GM20000 (cell line): ENCODE measurements at regions not wholly inside any gene's neighbourhood (a gene's known extent, or its start where the extent isn't known, plus 50 kb on each side); places are given as distances from the start of the nearest gene placed in this dataset.

Experiments
- DNase-seq: peaks from one replicate; pipeline ENCODE4 v3.0.0; 2012; ENCODE audit warnings: low spot score
- CTCF ChIP-seq: IDR thresholded peaks from 2 replicates; pipeline ENCODE4 v1.5.1; 2012; ENCODE audit warnings: mild to moderate bottlenecking, control low read depth; ENCODE audit errors: extremely low read depth, missing control alignments

DNA sequence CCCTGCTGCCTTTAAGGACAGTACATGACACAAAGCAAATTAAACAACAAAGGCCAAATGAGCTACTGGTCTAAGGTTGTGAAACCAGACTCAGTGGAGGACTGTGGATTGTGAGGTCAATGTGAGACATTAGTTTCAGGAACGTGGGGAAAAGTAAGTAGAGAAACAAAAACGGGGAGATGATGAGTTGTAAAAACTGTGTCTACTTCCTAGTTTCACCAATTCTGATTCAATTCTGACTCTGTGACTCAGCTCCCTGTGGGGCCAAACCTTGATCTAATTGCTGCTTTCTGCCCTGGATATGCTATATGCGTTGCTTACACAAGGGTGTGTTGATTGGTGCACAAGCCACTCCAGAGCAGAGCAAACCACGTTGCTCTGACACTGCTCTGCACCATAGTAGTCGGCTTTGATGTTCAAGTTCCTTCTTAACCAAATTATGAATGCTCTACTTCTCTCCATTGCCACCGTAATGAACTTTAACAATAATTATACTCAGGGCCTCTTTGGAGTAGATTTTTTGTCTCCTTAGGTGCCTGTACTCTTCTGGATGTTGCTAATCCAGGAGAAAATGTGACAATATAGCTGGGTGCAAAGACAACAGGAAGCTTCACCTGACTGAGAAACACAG is 1640.1 kb upstream of the CELF4 start:
- no peak for TF ChIP-seq CTCF

DNA sequence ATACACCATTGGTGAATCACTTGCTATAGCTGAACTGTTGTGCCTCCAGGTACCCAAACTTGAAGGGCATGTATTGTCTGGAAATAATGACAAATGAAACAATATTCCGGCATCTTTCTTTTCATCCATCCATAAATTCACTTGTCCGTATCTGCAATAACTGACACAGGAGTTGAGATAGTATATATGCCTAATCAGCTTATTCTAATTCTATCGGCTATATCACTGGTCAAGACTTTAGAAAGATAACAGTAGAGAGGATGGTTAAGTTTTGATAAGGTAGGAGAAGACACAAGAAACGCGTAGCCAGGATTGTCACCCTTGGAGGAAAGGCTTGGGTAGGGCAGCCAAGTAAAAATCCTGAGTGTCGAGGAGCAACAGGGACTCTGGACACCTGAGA is 1634.6 kb upstream of the CELF4 start:
- TF ChIP-seq CTCF = no peak
- no peak for DNase-seq

More for the DNA sequence above, 1640.1 kb upstream of the CELF4 start:
- DNase-seq = no peak

GRCh38 chr18:39199231-39199855 is 1633.7 kb upstream of the CELF4 start:
- no peak for DNase-seq
- no peak for TF ChIP-seq CTCF

GRCh38 chr18:39198376-39198775 is 1632.8 kb upstream of the CELF4 start:
- TF ChIP-seq CTCF = no peak
- no peak for DNase-seq

DNA sequence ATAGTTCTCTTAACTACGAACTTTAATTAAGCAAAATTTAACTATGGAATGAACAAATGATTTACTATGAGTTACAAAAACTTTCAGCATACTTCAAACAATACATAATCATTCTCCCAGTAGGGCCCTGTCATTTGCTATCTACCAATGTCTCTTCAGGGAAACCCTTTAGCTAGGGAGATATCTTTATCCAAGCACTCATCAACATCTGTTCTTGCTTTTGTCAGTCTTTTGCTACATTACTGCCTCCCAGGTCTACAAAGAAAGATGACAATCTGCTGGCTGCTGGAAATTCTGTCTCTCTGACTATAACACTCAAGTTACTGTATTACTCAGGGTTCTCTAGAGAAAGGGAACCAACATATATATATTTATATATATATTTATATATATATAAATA is 1626.3 kb upstream of the CELF4 start:
- no peak for TF ChIP-seq CTCF

DNA sequence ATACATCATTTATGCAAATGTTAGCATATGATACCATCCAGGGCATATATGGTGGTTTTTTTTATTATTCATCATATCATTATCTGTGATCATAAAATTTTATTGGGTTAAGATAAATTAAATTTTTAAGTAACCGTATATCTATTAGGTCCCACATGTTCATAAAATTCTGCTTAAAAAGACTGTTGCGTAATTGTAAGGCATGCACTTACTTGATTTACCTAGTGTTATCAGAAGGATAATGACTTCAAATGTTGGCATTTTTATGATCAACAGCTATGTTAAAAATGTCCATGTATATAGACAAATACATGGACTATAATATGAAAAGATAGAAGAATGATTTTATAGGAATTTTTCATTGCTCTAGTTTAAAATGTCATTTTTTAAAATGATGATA is 1625.5 kb upstream of the CELF4 start:
- no peak for DNase-seq
- TF ChIP-seq CTCF = no peak

More for the DNA sequence above, 1626.3 kb upstream of the CELF4 start:
- no peak for DNase-seq

GRCh38 chr18:39190508-39190907 is 1624.9 kb upstream of the CELF4 start:
- DNase-seq = no peak
- no peak for TF ChIP-seq CTCF
